Ectodermal cell (in vitro differentiated cells): ENCODE measurements at regions not wholly inside any gene's neighbourhood (a gene's known extent, or its start where the extent isn't known, plus 50 kb on each side); places are given as distances from the start of the nearest gene placed in this dataset.

Experiments used
- H3K27ac ChIP-seq: 2 replicates; pipeline ENCODE4 v1.7.0; 2013; ENCODE audit warnings: mild to moderate bottlenecking, low read depth, low read length; ENCODE audit not compliant: insufficient read depth, poor library complexity, severe bottlenecking
- H3K27me3 ChIP-seq: 2 replicates; pipeline ENCODE4 v1.7.0; 2013; ENCODE audit warnings: mild to moderate bottlenecking, low read length; ENCODE audit not compliant: insufficient read depth, control insufficient read depth, poor library complexity, severe bottlenecking
- H3K36me3 ChIP-seq: one replicate; pipeline ENCODE4 v1.7.0; 2013; ENCODE audit warnings: low read length; ENCODE audit not compliant: control insufficient read depth, insufficient read depth
- H3K4me1 ChIP-seq: one replicate; pipeline ENCODE4 v1.7.0; 2013; ENCODE audit warnings: low read length; ENCODE audit not compliant: control insufficient read depth, insufficient read depth
- H3K4me3 ChIP-seq: 2 replicates; pipeline ENCODE4 v1.7.0; 2013; ENCODE audit warnings: low read depth, low read length, control low read depth; ENCODE audit not compliant: insufficient read depth
- H3K9me3 ChIP-seq: 2 replicates; pipeline ENCODE4 v1.7.0; 2013; ENCODE audit warnings: mild to moderate bottlenecking, low read length, moderate library complexity; ENCODE audit not compliant: control insufficient read depth
- WGBS, 2 experiments: methylation state at CpG; one replicate each; pipeline ENCODE4 v1.1.7; 2013; ENCODE audit warnings: missing lambda C conversion rate in 2 of 2; 5-methylcytosine and 5-hydroxymethylcytosine counted together

DNA sequence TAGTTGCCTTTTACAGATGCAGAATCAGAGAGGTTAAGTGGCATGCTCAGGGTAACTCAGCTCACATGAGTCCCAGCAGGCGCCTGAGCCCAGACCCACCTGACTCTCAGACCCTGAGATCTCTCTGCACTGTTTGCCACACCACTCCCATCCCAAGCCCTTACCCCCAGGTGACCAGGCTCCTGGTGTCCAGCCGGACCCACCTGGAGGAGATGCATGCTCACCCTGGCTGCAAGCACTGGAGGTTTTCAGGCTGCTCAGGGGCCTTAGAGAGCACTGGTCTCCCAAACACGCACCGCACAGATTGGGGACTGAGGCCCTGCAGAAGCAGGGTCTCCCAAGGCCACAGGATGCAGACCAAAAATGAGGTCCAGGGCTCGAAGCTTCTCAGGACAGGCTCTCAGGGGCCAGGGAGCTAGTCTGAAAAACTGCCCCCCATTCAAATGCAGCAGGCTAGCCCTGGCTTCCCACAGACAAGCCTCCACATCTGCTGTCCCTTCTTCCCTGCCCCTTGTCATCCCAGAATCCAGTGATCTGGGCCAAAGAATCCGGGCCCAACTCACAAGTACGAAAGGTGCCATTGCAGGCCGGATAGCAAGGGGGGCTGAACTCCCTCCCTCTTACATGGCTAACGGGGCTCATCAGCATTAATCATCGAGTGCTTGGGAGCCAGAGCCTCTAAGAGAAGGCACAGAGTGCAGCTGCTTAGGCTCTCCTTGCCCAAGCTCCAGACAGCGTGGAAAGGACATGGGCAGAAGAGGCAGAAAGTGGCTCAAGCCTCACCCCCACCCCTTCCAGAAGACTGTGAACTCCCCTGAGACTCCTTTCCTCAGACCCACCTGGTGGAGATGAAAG lies 90.2 kb upstream of the PRR20G start:
- Histone ChIP-seq H3K27ac (no peak overlapping the region), H3K27me3 (no peaks in the 10 kb centered on the region), H3K36me3 (no peaks in the 10 kb centered on the region), H3K4me1 (peaks cover 11% of the 10 kb centered on the region), H3K9me3 (no peaks in the 10 kb centered on the region), H3K4me3 (no peak overlapping the region)
- WGBS, 2 experiments, result 82% methylated on average over 11 of the region's 11 CpGs

DNA sequence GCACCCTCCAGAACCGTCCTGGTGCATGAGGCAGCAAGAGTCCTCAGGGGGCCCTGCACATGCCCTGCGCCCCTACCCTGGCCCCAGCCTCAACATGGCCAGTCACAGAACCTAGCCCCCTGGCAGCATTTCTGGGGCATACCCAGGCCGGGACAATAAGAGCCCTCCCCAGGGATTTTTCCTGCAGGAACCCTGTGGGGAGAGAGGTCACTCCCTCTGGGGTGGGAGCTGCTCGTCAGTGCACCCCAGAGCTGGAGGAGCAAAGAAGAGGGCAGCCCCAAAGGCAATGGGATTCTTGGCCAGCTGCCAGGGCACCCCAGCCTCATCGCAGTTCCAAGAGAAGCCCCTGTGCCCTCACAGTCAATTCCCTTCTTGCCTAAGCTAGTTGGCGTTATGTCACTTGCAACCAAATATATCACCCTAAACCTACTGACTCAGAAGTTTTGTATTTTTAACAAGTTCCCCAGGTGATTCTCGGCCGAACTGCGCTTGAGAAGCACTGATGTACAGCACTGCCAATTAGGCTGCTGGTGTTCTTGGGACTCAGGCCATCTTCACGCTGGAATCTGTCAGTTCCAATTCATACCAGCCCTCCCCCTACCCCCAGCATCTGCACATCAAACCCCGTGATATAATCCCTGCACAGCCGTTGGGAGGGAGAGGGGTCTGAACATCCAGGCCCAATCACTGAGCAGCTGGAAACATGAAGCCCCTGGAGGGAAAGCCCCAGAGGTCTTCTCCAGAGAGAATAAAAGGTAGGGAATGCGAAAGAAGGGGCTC lies 87.5 kb upstream of the PRR20G start:
- Histone ChIP-seq H3K27me3 (no peaks in the 10 kb centered on the region), H3K9me3 (no peaks in the 10 kb centered on the region), H3K36me3 (no peaks in the 10 kb centered on the region), H3K4me1 (peaks cover 15% of the 10 kb centered on the region), H3K4me3 (no peak overlapping the region), H3K27ac (no peak overlapping the region)
- 89 to 91% methylated on average over 13 of the region's 13 CpGs for WGBS, 2 experiments

DNA sequence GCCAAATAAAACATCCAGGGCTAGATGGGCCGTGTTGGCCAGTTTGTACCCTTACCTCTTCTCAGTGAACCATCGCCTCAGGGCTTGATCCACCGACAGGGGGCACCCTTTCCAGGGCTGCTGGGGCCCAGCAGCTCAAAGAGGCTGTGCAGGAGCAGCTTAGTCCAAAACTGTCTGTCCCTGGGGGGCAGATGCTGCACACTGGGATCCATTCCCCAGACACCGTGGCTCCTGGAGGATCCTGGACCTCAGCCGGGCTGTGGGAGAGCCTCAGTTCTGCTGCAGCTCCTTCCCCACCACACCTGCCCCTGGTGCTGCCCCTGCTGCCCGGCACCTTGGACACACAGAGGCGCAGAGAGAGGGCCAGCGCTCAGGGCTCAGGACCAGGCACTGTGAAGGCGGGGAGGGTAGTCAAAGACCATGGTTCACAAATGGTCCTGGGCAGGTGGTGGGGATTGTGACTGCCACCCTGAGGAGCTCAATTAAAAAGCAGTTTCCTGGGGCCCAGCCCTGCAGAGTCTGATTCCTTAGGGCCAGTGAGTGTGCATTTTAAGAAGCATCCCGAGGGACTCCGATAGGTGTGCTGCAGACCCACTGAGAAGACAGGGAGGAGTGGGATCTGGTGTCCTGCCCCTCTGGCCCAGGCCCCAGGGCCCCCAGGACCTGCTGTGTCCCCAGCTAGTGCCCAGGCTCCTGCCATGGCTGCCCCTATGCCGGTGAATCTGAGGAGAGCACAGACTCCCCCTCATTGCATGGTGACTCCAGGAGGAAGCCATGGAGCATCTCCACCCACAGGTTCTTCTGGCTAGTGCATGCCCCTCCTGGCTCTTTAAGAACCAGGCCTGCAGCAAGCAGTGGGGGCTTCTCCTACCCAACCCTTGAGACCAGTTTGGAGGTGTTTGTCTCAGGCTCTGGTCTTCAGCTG lies 86.5 kb upstream of the PRR20G start:
- H3K4me1 ChIP-seq, result peaks cover 17% of the 10 kb centered on the region
- H3K9me3 ChIP-seq, result no peaks in the 10 kb centered on the region
- no peak overlapping the region for H3K27ac ChIP-seq
- H3K4me3 ChIP-seq, result no peak overlapping the region
- WGBS, 2 experiments, result 82% methylated on average over 12 of the region's 12 CpGs
- H3K36me3 ChIP-seq, result no peaks in the 10 kb centered on the region
- no peaks in the 10 kb centered on the region for H3K27me3 ChIP-seq

DNA sequence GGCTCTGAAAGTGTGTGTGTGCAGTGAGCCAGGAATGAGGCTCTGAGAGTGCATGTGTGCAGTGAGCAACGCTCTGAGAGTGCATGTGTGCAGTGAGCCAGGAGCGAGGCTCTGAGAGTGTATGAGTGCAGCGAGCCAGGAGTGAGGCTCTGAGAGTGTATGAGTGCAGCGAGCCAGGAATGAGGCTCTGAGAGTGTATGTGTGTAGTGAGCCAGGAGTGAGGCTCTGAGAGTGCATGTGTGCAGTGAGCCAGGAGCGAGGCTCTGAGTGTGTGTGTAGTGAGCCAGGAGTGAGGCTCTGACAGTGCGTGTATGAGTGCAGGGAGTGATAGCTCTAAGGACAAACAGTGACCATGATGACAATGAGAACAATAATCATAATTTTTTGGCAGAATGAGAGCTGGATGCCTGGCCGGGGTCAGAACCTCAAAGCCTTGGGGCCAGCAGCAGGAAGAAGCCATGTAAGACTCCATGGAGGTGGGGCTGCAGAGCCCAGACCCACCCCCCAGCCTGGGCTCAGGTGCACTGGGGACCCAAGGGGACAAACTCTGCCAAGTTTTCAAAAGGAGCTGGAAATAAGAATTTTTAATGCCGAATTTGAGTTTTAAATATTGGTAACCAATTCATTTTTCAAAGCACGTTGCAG lies 85.7 kb upstream of the PRR20G start:
- H3K4me1 ChIP-seq, result peaks cover 22% of the 10 kb centered on the region

DNA sequence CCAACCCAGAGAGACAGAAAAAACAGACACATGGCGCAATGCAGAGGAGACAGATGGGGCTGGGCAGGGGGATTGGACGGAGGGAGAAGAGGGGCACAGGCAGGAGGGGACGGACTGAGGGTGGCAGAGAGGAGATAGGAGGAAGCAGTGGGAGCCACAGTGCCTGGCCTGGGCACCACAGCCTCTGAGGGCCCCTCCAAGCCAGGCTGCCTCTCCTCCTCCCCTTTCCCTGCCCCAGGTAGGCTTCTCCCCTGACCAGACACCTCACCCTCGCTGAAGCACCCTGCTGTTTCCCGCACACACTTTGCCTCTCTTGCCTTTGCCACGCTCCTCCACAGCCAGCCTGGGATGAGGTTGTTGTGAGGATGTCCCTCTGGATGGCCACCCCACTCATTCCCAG lies 84.0 kb upstream of the PRR20G start:
- Histone ChIP-seq H3K36me3 (no peaks in the 10 kb centered on the region), H3K9me3 (no peaks in the 10 kb centered on the region), H3K4me1 (peaks cover 29% of the 10 kb centered on the region), H3K4me3 (no peak overlapping the region), H3K27ac (no peak overlapping the region), H3K27me3 (no peaks in the 10 kb centered on the region)
- 85 to 91% methylated on average over 6 of the region's 6 CpGs for WGBS, 2 experiments

More for the DNA sequence above, 85.7 kb upstream of the PRR20G start:
- H3K36me3 ChIP-seq, result no peaks in the 10 kb centered on the region
- H3K27ac ChIP-seq, result no peak overlapping the region
- H3K27me3 ChIP-seq, result no peaks in the 10 kb centered on the region
- H3K9me3 ChIP-seq, result no peaks in the 10 kb centered on the region
- no peak overlapping the region for H3K4me3 ChIP-seq
- WGBS, 2 experiments, result 85% methylated on average over 9 of the region's 9 CpGs

DNA sequence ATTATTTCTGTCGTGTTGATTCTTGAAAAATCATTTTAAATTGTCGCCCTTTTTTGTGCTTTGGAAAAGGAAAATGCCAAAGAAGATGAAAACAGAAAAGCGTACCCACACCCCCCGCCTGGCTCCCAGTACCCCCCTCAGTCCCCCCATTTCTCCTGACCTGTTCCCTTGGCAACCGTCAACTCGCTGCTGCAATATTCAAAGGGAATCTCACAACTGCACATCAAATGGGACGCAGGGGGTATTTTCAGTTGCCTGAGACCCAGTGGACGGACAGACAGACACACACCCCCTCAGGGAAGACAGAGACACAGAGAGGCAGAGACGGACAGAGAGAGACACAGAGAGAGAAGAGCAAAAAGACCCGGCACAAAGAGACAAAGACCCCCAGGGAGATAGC lies 83.5 kb upstream of the PRR20G start:
- H3K4me1 ChIP-seq, result peaks cover 29% of the 10 kb centered on the region
- H3K36me3 ChIP-seq, result no peaks in the 10 kb centered on the region
- no peaks in the 10 kb centered on the region for H3K27me3 ChIP-seq
- no peak overlapping the region for H3K27ac ChIP-seq
- H3K4me3 ChIP-seq, result no peak overlapping the region
- H3K9me3 ChIP-seq, result no peaks in the 10 kb centered on the region
- WGBS, 2 experiments, result 80 to 91% methylated on average over 10 of the region's 10 CpGs

DNA sequence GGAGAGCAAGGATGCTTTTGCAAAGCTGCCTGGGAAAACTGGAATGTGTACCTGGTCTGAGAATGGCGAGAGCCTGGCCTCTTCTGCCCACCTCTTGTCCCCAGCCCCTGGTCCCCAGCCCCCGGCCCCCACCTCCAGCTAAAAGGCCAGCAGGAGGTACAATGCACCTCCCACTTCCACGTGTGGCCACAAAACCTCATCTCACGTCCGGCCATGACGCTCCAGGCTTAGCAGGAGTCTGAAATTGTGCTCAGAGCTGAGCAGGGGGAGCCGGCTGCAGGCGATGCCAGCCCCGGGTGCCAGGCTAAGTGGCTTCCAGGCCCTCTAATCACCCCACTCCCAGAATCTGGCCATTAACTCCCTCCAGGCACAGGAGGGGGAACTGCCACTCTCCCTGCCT lies 83.1 kb upstream of the PRR20G start:
- Histone ChIP-seq H3K36me3 (no peaks in the 10 kb centered on the region), H3K9me3 (no peaks in the 10 kb centered on the region), H3K27ac (no peak overlapping the region), H3K27me3 (no peaks in the 10 kb centered on the region), H3K4me1 (peaks cover 29% of the 10 kb centered on the region), H3K4me3 (no peak overlapping the region)
- WGBS, 2 experiments, result 80 to 85% methylated on average over 9 of the region's 9 CpGs

DNA sequence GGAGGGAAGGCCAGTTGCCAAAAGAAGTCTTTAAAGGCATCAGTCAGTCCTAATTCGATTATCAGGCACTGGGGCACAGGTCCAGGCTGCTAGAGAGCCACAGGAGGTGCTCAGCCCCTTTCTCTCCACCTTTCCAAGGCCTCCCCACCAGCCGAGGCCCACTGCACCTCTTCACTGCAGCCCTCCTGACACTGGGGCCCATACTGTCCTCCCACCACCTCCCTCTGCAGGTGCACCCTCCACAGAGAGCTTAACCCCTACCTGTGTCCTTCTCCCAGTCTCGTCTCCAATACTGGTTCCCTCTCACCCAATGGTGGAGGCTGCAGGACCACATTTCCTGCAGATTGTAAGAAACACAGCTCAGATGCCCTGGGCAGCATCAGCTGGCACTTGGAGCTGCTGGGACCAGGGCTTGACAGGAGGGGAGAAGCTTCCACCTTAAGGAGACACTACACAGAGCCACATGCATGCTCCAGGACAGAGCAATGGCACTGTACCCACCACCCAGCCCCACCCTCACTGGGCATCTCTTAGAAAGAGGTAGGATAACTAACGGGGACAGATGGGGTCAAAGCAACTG lies 81.6 kb upstream of the PRR20G start:
- Histone ChIP-seq H3K9me3 (no peaks in the 10 kb centered on the region), H3K4me1 (peaks cover 25% of the 10 kb centered on the region), H3K27me3 (no peaks in the 10 kb centered on the region), H3K27ac (no peak overlapping the region), H3K4me3 (no peak overlapping the region), H3K36me3 (no peaks in the 10 kb centered on the region)
- 82 to 90% methylated on average over 4 of the region's 4 CpGs for WGBS, 2 experiments

DNA sequence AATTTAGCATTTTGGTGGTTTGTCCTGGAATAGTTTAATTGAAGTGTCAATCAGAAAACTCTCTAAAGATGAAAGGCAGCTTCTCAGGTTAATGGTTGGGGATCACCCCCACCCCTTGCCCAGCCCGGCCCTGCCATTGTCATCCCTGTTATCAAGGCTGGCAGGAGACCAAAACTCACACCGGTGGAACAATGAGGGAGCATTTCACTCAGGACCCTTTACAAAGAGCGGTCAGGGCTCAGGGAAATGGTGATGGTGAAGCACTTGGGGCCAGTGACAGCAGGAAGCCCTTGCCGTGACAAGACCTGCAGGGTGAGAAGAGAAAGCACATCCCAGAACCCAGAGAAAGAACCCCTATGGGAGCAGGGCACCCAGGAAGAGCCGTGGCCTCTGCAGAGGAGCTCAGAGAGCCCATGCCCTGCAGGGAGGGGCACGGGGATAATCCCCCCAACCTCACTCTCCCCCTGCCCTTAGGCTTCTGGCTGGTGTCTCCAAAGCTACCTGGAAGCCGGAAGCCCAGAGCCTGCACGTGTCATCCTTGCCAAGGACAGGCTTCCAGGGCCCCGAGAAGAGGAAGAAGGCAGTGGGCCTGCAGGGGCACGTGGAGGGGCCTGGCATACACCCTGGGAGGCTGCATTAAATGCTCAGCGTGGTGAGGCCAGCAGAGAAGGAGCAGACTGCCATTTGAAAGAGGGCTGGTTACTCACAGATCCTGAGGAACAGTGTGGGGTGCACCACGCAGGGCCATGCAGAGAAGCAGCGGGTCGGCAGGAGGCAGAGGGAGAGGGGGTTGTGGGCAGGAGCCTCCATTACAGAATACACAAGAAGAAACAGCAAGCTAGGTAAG lies 80.6 kb upstream of the PRR20G start:
- Histone ChIP-seq H3K27me3 (no peaks in the 10 kb centered on the region), H3K4me1 (peaks cover 19% of the 10 kb centered on the region), H3K9me3 (no peaks in the 10 kb centered on the region), H3K4me3 (no peak overlapping the region), H3K36me3 (no peaks in the 10 kb centered on the region), H3K27ac (no peak overlapping the region)
- WGBS, 2 experiments, result 40 to 45% methylated on average over 14 of the region's 14 CpGs
